ENCODE measurements at regions not wholly inside any gene's neighbourhood (a gene's known extent, or its start where the extent isn't known, plus 50 kb on each side); places are given as distances from the start of the nearest gene placed in this dataset.

- DNase-seq (ENCODE audit: low read depth, low spot score), result no peak
Observed at GRCh38 chr11:79982185-79982584, 541.4 kb upstream of the TENM4 start.

GRCh38 chr11:79980916-79981315 lies 540.1 kb upstream of the TENM4 start:
- no peak for DNase-seq (ENCODE audit: low read depth, low spot score)

GRCh38 chr11:79973721-79974617 lies 533.1 kb upstream of the TENM4 start:
- no peak for DNase-seq (ENCODE audit: low read depth, low spot score)

GRCh38 chr11:79971255-79971654 lies 530.4 kb upstream of the TENM4 start:
- DNase-seq (ENCODE audit: low read depth, low spot score), result no peak

- no peak for DNase-seq (ENCODE audit: low read depth, low spot score)
Observed at GRCh38 chr11:79966592-79966991, 525.8 kb upstream of the TENM4 start.

- DNase-seq (ENCODE audit: low read depth, low spot score), result no peak
Observed at GRCh38 chr11:79963856-79964645, 523.2 kb upstream of the TENM4 start.

- no peak for DNase-seq (ENCODE audit: low read depth, low spot score)
Observed at GRCh38 chr11:79960461-79960860, 519.6 kb upstream of the TENM4 start.

- DNase-seq (ENCODE audit: low read depth, low spot score), result no peak
Observed at GRCh38 chr11:79959318-79959717, 518.5 kb upstream of the TENM4 start.

GRCh38 chr11:79957702-79958101 lies 516.9 kb upstream of the TENM4 start:
- no peak for DNase-seq (ENCODE audit: low read depth, low spot score)

- DNase-seq (ENCODE audit: low read depth, low spot score), result no peak
Observed at GRCh38 chr11:79956061-79956460, 515.2 kb upstream of the TENM4 start.

GRCh38 chr11:79953629-79954028 lies 512.8 kb upstream of the TENM4 start:
- no peak for DNase-seq (ENCODE audit: low read depth, low spot score)

GRCh38 chr11:79950741-79951140 lies 509.9 kb upstream of the TENM4 start:
- DNase-seq (ENCODE audit: low read depth, low spot score), result no peak

GRCh38 chr11:79950172-79950571 lies 509.3 kb upstream of the TENM4 start:
- no peak for DNase-seq (ENCODE audit: low read depth, low spot score)

GRCh38 chr11:79949574-79949973 lies 508.7 kb upstream of the TENM4 start:
- no peak for DNase-seq (ENCODE audit: low read depth, low spot score)

- DNase-seq (ENCODE audit: low read depth, low spot score), result no peak
Observed at GRCh38 chr11:79942646-79943045, 501.8 kb upstream of the TENM4 start.

GRCh38 chr11:79942090-79942489 lies 501.3 kb upstream of the TENM4 start:
- no peak for DNase-seq (ENCODE audit: low read depth, low spot score)

- DNase-seq (ENCODE audit: low read depth, low spot score), result no peak
Observed at GRCh38 chr11:79940974-79941735, 500.3 kb upstream of the TENM4 start.

- DNase-seq (ENCODE audit: low read depth, low spot score), result no peak
Observed at GRCh38 chr11:79940165-79940564, 499.3 kb upstream of the TENM4 start.

- DNase-seq (ENCODE audit: low read depth, low spot score), result no peak
Observed at GRCh38 chr11:79939111-79939510, 498.3 kb upstream of the TENM4 start.

- no peak for DNase-seq (ENCODE audit: low read depth, low spot score)
Observed at GRCh38 chr11:79937676-79938334, 497.0 kb upstream of the TENM4 start.

GRCh38 chr11:79932612-79933011 lies 491.8 kb upstream of the TENM4 start:
- DNase-seq (ENCODE audit: low read depth, low spot score), result no peak

- no peak for DNase-seq (ENCODE audit: low read depth, low spot score)
Observed at GRCh38 chr11:79931692-79932091, 490.9 kb upstream of the TENM4 start.
